ENCODE measurements at regions not wholly inside any gene's neighbourhood (a gene's known extent, or its start where the extent isn't known, plus 50 kb on each side); places are given as distances from the start of the nearest gene placed in this dataset.

GRCh38 chr13:61128850-61129645, 286.6 kb downstream of the PCDH20 start:
- DNase-seq (ENCODE audit: low spot score) (no peak), ATAC-seq (no peak)
- H3K9me3 Mint-ChIP-seq: peaks cover 12% of the 10 kb centered on the region
- peaks cover 5% of the 10 kb centered on the region; the same call in 1 of the 2 replicates for H3K36me3 Mint-ChIP-seq
- TF ChIP-seq ZNF121 (CRISPR knock-in tag; IDR thresholded peaks at IDR 0.05) (no peak), KAT7 (CRISPR knock-in tag; IDR thresholded peaks at IDR 0.05; ENCODE audit: borderline replicate concordance) (no peak), ZNF532 (CRISPR knock-in tag; IDR thresholded peaks at IDR 0.05; ENCODE audit: borderline replicate concordance) (no peak), CREB1 (CRISPR knock-in tag; IDR thresholded peaks at IDR 0.05) (no peak), TCF7 (CRISPR knock-in tag; IDR thresholded peaks at IDR 0.05; ENCODE audit: low read depth) (no peak), GABPB1 (CRISPR knock-in tag; IDR thresholded peaks at IDR 0.05) (no peak), FOXK1 (CRISPR knock-in tag; IDR thresholded peaks at IDR 0.05) (no peak), JAZF1 (CRISPR knock-in tag; IDR thresholded peaks at IDR 0.05) (no peak), CREM (CRISPR knock-in tag; IDR thresholded peaks at IDR 0.05) (no peak), MXD4 (CRISPR knock-in tag; IDR thresholded peaks at IDR 0.05; ENCODE audit: borderline replicate concordance) (no peak), NR1H2 (CRISPR knock-in tag; IDR thresholded peaks at IDR 0.05) (no peak), SMAD4 (CRISPR knock-in tag; IDR thresholded peaks at IDR 0.05) (no peak), ZNF512 (CRISPR knock-in tag; IDR thresholded peaks at IDR 0.05; ENCODE audit: borderline replicate concordance) (no peak), MAX (CRISPR knock-in tag; IDR thresholded peaks at IDR 0.05) (no peak), AFF4 (CRISPR knock-in tag; IDR thresholded peaks at IDR 0.05; ENCODE audit: borderline replicate concordance) (no peak), IRF2 (CRISPR knock-in tag; IDR thresholded peaks at IDR 0.05; ENCODE audit: borderline replicate concordance, low read depth) (no peak)
- TF ChIP-seq, protein P1, sequence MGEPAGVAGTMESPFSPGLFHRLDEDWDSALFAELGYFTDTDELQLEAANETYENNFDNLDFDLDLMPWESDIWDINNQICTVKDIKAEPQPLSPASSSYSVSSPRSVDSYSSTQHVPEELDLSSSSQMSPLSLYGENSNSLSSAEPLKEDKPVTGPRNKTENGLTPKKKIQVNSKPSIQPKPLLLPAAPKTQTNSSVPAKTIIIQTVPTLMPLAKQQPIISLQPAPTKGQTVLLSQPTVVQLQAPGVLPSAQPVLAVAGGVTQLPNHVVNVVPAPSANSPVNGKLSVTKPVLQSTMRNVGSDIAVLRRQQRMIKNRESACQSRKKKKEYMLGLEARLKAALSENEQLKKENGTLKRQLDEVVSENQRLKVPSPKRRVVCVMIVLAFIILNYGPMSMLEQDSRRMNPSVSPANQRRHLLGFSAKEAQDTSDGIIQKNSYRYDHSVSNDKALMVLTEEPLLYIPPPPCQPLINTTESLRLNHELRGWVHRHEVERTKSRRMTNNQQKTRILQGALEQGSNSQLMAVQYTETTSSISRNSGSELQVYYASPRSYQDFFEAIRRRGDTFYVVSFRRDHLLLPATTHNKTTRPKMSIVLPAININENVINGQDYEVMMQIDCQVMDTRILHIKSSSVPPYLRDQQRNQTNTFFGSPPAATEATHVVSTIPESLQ (CRISPR knock-in tag; IDR thresholded peaks at IDR 0.05): no peak
- TF ChIP-seq, protein P2, sequence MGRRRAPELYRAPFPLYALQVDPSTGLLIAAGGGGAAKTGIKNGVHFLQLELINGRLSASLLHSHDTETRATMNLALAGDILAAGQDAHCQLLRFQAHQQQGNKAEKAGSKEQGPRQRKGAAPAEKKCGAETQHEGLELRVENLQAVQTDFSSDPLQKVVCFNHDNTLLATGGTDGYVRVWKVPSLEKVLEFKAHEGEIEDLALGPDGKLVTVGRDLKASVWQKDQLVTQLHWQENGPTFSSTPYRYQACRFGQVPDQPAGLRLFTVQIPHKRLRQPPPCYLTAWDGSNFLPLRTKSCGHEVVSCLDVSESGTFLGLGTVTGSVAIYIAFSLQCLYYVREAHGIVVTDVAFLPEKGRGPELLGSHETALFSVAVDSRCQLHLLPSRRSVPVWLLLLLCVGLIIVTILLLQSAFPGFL (CRISPR knock-in tag; IDR thresholded peaks at IDR 0.05; ENCODE audit: borderline replicate concordance): no peak
- TF ChIP-seq, protein P3, sequence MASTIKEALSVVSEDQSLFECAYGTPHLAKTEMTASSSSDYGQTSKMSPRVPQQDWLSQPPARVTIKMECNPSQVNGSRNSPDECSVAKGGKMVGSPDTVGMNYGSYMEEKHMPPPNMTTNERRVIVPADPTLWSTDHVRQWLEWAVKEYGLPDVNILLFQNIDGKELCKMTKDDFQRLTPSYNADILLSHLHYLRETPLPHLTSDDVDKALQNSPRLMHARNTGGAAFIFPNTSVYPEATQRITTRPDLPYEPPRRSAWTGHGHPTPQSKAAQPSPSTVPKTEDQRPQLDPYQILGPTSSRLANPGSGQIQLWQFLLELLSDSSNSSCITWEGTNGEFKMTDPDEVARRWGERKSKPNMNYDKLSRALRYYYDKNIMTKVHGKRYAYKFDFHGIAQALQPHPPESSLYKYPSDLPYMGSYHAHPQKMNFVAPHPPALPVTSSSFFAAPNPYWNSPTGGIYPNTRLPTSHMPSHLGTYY (CRISPR knock-in tag; IDR thresholded peaks at IDR 0.05): no peak
- ChIA-PET CTCF (no interaction called here), POLR2A (no interaction called here)
- no peak overlapping the region for H3K4me3 Mint-ChIP-seq
- peaks cover 8% of the 10 kb centered on the region for H3K4me1 Mint-ChIP-seq
- no peaks in the 10 kb centered on the region for H3K27me3 Mint-ChIP-seq (ENCODE audit: low read depth)
- no peak overlapping the region for H3K27ac Mint-ChIP-seq

All from WTC11 (cell line).